IMR-90 (cell line): ENCODE measurements at regions not wholly inside any gene's neighbourhood (a gene's known extent, or its start where the extent isn't known, plus 50 kb on each side); places are given as distances from the start of the nearest gene placed in this dataset.
A peak's percentile ranks its signal among the peaks of the same experiment; 100 is the strongest.

Source experiments
- ATAC-seq: fragments of 200-7000 bp; cut with Tn5 transposase; 2 replicates; pipeline ENCODE4 v1.9.1; 2020; ENCODE audit warnings: low read depth, mild to moderate bottlenecking, moderate library complexity
- BruUV-seq: library from RNA; stranded (reverse); fragments of 400-500 nt; replicated peaks from 2 replicates; lab custom pipeline; 2021; lab: Mats Ljungman, UMichigan
- CTCF ChIA-PET: fragments of 300-600 bp; formaldehyde crosslinking; extraction: SDS; loops from one replicate; lab custom pipeline; 2021; ENCODE audit warnings: antibody characterized with exemption; lab: Yijun Ruan, JAX
- POLR2A ChIA-PET: fragments of 300-600 bp; sonication (Branson Sonifier 250); formaldehyde crosslinking; loops from one replicate; lab custom pipeline; 2022; ENCODE audit warnings: antibody characterized with exemption; ENCODE audit not compliant: unreplicated experiment; lab: Charles Lee
- DNase-seq: peaks from one replicate; pipeline ENCODE4 v3.0.0; 2013
- H2AFZ ChIP-seq: replicated peaks from 2 replicates; pipeline ENCODE3; 2013; ENCODE audit warnings: low read length, mild to moderate bottlenecking; ENCODE audit not compliant: poor library complexity
- H2AK5ac ChIP-seq: 2 replicates; pipeline ENCODE4 v1.6.1; 2013; ENCODE audit warnings: low read depth, low read length, inconsistent platforms
- H2AK9ac ChIP-seq: replicated peaks from 2 replicates; pipeline ENCODE3; 2013; ENCODE audit warnings: mild to moderate bottlenecking, low read depth, low read length, moderate library complexity; ENCODE audit not compliant: poor library complexity
- H2BK120ac ChIP-seq: 2 replicates; pipeline ENCODE4 v1.6.1; 2013; ENCODE audit warnings: low read depth, low read length, inconsistent platforms
- H2BK15ac ChIP-seq: 3 replicates; pipeline ENCODE4 v1.6.1; 2013; ENCODE audit warnings: low read depth, low read length, inconsistent platforms
- H2BK20ac ChIP-seq: 2 replicates; pipeline ENCODE4 v1.6.1; 2013; ENCODE audit warnings: low read depth, mild to moderate bottlenecking, inconsistent platforms, low read length, moderate library complexity
- H2BK5ac ChIP-seq: 2 replicates; pipeline ENCODE4 v1.6.1; 2013; ENCODE audit warnings: mild to moderate bottlenecking, low read depth, low read length, inconsistent platforms; ENCODE audit not compliant: poor library complexity, severe bottlenecking
- H3K14ac ChIP-seq: replicated peaks from 2 replicates; pipeline ENCODE4 v1.6.1; 2013; ENCODE audit warnings: low read depth, low read length, inconsistent platforms
- H3K18ac ChIP-seq: 2 replicates; pipeline ENCODE4 v1.6.1; 2013; ENCODE audit warnings: low read depth, low read length, control low read depth
- H3K23ac ChIP-seq: 2 replicates; pipeline ENCODE4 v1.6.1; 2013; ENCODE audit warnings: low read depth, low read length, inconsistent platforms
- H3K27ac ChIP-seq: 2 replicates; pipeline ENCODE4 v1.5.1; 2013; ENCODE audit warnings: mild to moderate bottlenecking, control low read depth, low read length; ENCODE audit not compliant: insufficient read depth
- H3K27me3 ChIP-seq: 2 replicates; pipeline ENCODE4 v1.6.1; 2013; ENCODE audit warnings: low read length; ENCODE audit not compliant: control insufficient read depth, insufficient read depth
- H3K36me3 ChIP-seq: 2 replicates; pipeline ENCODE4 v1.6.1; 2013; ENCODE audit warnings: low read length, mixed read lengths; ENCODE audit not compliant: control insufficient read depth, insufficient read depth
- H3K4ac ChIP-seq: 2 replicates; pipeline ENCODE4 v1.6.1; 2013; ENCODE audit warnings: low read depth, low read length, inconsistent platforms
- H3K4me1 ChIP-seq: 2 replicates; pipeline ENCODE4 v1.6.1; 2013; ENCODE audit warnings: low read length, mixed read lengths; ENCODE audit not compliant: control insufficient read depth, insufficient read depth
- H3K4me2 ChIP-seq: 2 replicates; pipeline ENCODE4 v1.6.1; 2013; ENCODE audit warnings: low read depth, mild to moderate bottlenecking, control low read depth, low read length, moderate library complexity
- H3K4me3 ChIP-seq: 2 replicates; pipeline ENCODE4 v1.5.1; 2013; ENCODE audit warnings: low read depth, mild to moderate bottlenecking, control low read depth, low read length, moderate library complexity; ENCODE audit not compliant: insufficient read depth
- H3K56ac ChIP-seq: 2 replicates; pipeline ENCODE4 v1.6.1; 2013; ENCODE audit warnings: low read length, inconsistent platforms; ENCODE audit not compliant: insufficient read depth; ENCODE audit errors: extremely low read depth
- H3K79me1 ChIP-seq, 2 experiments: 2 replicates each; pipeline ENCODE4 v1.6.1; 2013; ENCODE audit warnings: low read length in 2 of 2, inconsistent platforms in 1 of 2, low read depth in 1 of 2
- H3K9ac ChIP-seq: 2 replicates; pipeline ENCODE4 v1.6.1; 2013; ENCODE audit warnings: low read depth, low read length, control low read depth
- H3K9me1 ChIP-seq: 2 replicates; pipeline ENCODE4 v1.6.1; 2013; ENCODE audit warnings: low read length, inconsistent platforms; ENCODE audit not compliant: insufficient read depth
- H3K9me3 ChIP-seq: 2 replicates; pipeline ENCODE4 v1.6.1; 2013; ENCODE audit warnings: low read length; ENCODE audit not compliant: control insufficient read depth, insufficient read depth
- H4K20me1 ChIP-seq: 2 replicates; pipeline ENCODE4 v1.6.1; 2013; ENCODE audit warnings: low read length, inconsistent platforms; ENCODE audit not compliant: insufficient read depth
- H4K5ac ChIP-seq: 2 replicates; pipeline ENCODE4 v1.6.1; 2013; ENCODE audit warnings: mild to moderate bottlenecking, low read depth, low read length, control low read depth
- H4K8ac ChIP-seq, 2 experiments: 2 replicates each; pipeline ENCODE4 v1.6.1; 2013; ENCODE audit warnings: low read depth in 2 of 2, low read length in 2 of 2, control low read depth in 1 of 2, inconsistent platforms in 1 of 2
- H4K91ac ChIP-seq: 2 replicates; pipeline ENCODE4 v1.6.1; 2013; ENCODE audit warnings: low read depth, low read length, inconsistent platforms; ENCODE audit not compliant: insufficient read depth
- CEBPB ChIP-seq: IDR thresholded peaks from 2 replicates; pipeline ENCODE4 v1.6.1; 2012; ENCODE audit warnings: low read depth, low read length, improper control_type of control experiment
- CTCF ChIP-seq: conservative IDR thresholded peaks from 2 replicates; pipeline ENCODE4 v1.5.1; 2012; ENCODE audit warnings: mild to moderate bottlenecking, low read depth, low read length, improper control_type of control experiment
- FOS ChIP-seq: fragments of 150-350 bp; IDR thresholded peaks from 2 replicates; pipeline ENCODE4 v1.6.1; 2016; ENCODE audit warnings: low read depth, low read length
- MAFK ChIP-seq: IDR thresholded peaks from 2 replicates; pipeline ENCODE4 v1.6.1; 2012; ENCODE audit warnings: low read depth, low read length, improper control_type of control experiment
- MAZ ChIP-seq: IDR thresholded peaks from 2 replicates; pipeline ENCODE4 v1.6.1; 2012; ENCODE audit warnings: low read depth, mild to moderate bottlenecking, low read length, improper control_type of control experiment, moderate library complexity, borderline replicate concordance
- MXI1 ChIP-seq: IDR thresholded peaks from 2 replicates; pipeline ENCODE4 v1.6.1; 2012; ENCODE audit warnings: low read depth, mild to moderate bottlenecking, low read length, moderate library complexity, borderline replicate concordance
- NFE2L2 ChIP-seq: fragments of 150-350 bp; IDR thresholded peaks from 2 replicates; pipeline ENCODE4 v1.6.1; 2016; ENCODE audit warnings: low read depth, mild to moderate bottlenecking, low read length
- RAD21 ChIP-seq: IDR thresholded peaks from 2 replicates; pipeline ENCODE4 v1.6.1; 2012; ENCODE audit warnings: low read length, improper control_type of control experiment
- RCOR1 ChIP-seq: IDR thresholded peaks from 2 replicates; pipeline ENCODE4 v1.6.1; 2012; ENCODE audit warnings: mild to moderate bottlenecking, low read length, improper control_type of control experiment; ENCODE audit not compliant: insufficient replicate concordance
- RFX5 ChIP-seq: IDR thresholded peaks from 2 replicates; pipeline ENCODE4 v1.8.0; 2012; ENCODE audit warnings: low read depth, mild to moderate bottlenecking, low read length, moderate library complexity
- WGBS, 2 experiments: methylation state at CpG; one replicate each; pipeline versions ENCODE4 v1.1.5 to v1.1.7; 2013; ENCODE audit warnings: missing lambda C conversion rate in 2 of 2; ENCODE audit not compliant: insufficient read length in 1 of 2; ENCODE audit errors: extremely low coverage in 2 of 2; 5-methylcytosine and 5-hydroxymethylcytosine counted together
- dilution Hi-C: fragments of 300-500 bp; cut with HindIII; formaldehyde crosslinking; loops from one replicate; pipeline ENCODE4 v1.14.3; 2018; ENCODE audit warnings: low sequenced_read_pairs; ENCODE audit not compliant: unreplicated experiment
- in situ Hi-C: fragments of 300-500 bp; cut with MboI; formaldehyde crosslinking; loops from 3 replicates; pipeline ENCODE4 v1.14.3; 2019; ENCODE audit warnings: low sequenced_read_pairs, inconsistent platforms, mixed read lengths
- intact Hi-C: fragments of 100-400 bp; cut with micrococcal nuclease; formaldehyde crosslinking; loops from 2 replicates; pipeline ENCODE4 v1.10.0; 2022
- TF ChIP-seq, protein P1 (sequence below): fragments of 150-350 bp; IDR thresholded peaks from 2 replicates; pipeline ENCODE4 v1.6.1; 2016; ENCODE audit warnings: low read depth, mild to moderate bottlenecking, low read length, moderate library complexity, borderline replicate concordance
- TF ChIP-seq, protein P2 (sequence below): fragments of 150-350 bp; IDR thresholded peaks from 2 replicates; pipeline ENCODE4 v1.6.1; 2017; ENCODE audit warnings: mild to moderate bottlenecking, antibody characterized with exemption, low read length, low read depth

DNA sequence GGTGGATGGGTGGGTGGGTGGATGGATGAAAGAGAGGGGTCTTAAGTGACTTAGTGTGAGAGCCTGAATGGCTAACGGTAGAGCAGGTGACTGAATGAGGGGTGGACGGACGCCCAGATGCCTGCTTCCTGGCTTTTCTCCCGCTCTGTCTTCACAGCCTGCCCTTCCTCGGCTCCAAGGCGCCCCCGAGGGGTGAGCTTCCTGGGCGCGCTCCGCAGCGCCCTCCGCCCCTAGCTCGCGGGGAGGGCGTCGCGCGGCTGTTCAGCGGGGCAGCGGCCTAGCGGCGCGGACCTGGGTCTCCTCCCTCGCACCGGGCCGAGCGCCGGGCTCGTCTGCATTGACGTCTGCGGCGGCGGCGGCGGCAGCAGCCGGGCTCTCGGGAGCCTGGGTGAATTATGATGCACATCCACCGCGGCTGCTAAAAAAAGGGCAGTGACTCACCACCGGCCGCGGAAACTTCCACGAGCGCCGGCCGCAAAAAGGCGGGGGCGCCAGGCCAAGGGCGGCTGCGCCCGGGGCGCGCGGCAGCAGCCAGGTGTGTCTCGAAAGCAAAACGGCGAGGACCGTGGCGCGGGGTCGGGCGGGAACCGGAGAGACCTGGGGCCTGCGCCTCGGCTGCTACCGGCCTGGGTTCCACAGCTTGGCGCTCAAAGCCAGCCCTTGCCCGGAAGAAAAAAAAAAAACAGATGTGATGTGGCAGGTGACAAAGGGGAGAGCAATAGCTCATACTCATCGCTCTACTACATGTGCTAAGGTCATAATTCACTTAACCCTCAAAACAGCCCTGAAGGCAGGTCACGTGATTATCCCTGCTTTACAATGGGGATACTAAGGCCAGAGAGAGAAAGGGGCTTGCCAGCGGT lies 143.0 kb upstream of the ADRA1B start:
- peak; percentile 97 for ATAC-seq
- no peaks in the 10 kb centered on the region for H3K9me3 ChIP-seq
- H3K4me2 ChIP-seq: peak overlapping the region; percentile 84
- no TSS peak for BruUV-seq
- ChIA-PET CTCF (interaction anchor here (0.6 to 0.7 kb wide), 4 partner anchors 15 to 1363 kb away, joined by 3 to 9 read pairs (median 4); no protein-coding TSS in a partner anchor), POLR2A (no interaction called here)
- peak overlapping the region; percentile 31 for H3K4me3 ChIP-seq
- H4K5ac ChIP-seq: peak overlapping the region; percentile 26; the same call in 1 of the 2 replicates
- peak overlapping the region; percentile 96 for H2BK20ac ChIP-seq
- peak overlapping the region; percentile 92; the same call in 2 of the 3 replicates for H2BK15ac ChIP-seq
- dilution Hi-C loops (no loop called here), intact Hi-C loops (no loop called here), in situ Hi-C loops (loop anchor here (25.0 kb wide), 1 partner anchor 611 kb away; no protein-coding TSS in a partner anchor)
- peak overlapping the region; percentile 92; the same call in 1 of the 2 replicates for H3K23ac ChIP-seq
- peak overlapping the region; percentile 96 for H2AFZ ChIP-seq
- H3K18ac ChIP-seq: peak overlapping the region; percentile 68; the same call in 1 of the 2 replicates
- H3K27ac ChIP-seq: peak overlapping the region; percentile 31; the same call in 1 of the 2 replicates
- peaks cover 3% of the 10 kb centered on the region; the same call in 1 of the 2 replicates for H3K4me1 ChIP-seq
- no peaks in the 10 kb centered on the region for H3K79me1 ChIP-seq
- peak overlapping the region; percentile 97 for H2BK120ac ChIP-seq
- H3K27me3 ChIP-seq: no peaks in the 10 kb centered on the region
- H3K36me3 ChIP-seq: no peaks in the 10 kb centered on the region
- no peaks in the 10 kb centered on the region for H4K20me1 ChIP-seq
- peak overlapping the region; percentile 51 to 84 for H4K8ac ChIP-seq
- peak overlapping the region; percentile 47; the same call in 1 of the 2 replicates for H3K56ac ChIP-seq
- H2BK5ac ChIP-seq: peak overlapping the region; percentile 90
- peak overlapping the region; percentile 88 for H2AK5ac ChIP-seq
- peak overlapping the region; percentile 92 for H3K4ac ChIP-seq
- peak overlapping the region; percentile 17 for H3K9ac ChIP-seq
- peak overlapping the region; percentile 78 for H3K14ac ChIP-seq
- 4% methylated on average over 32 of the region's 71 CpGs; no CpG with 5 or more reads in 1 of the 2 experiments for WGBS, 2 experiments
- DNase-seq: peak; percentile 90
- peak overlapping the region; percentile 92 for H2AK9ac ChIP-seq
- peak overlapping the region; percentile 46 for H4K91ac ChIP-seq
- H3K9me1 ChIP-seq: no peaks in the 10 kb centered on the region
- TF ChIP-seq, protein P1, sequence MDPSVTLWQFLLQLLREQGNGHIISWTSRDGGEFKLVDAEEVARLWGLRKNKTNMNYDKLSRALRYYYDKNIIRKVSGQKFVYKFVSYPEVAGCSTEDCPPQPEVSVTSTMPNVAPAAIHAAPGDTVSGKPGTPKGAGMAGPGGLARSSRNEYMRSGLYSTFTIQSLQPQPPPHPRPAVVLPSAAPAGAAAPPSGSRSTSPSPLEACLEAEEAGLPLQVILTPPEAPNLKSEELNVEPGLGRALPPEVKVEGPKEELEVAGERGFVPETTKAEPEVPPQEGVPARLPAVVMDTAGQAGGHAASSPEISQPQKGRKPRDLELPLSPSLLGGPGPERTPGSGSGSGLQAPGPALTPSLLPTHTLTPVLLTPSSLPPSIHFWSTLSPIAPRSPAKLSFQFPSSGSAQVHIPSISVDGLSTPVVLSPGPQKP: no peak
- TF ChIP-seq RAD21 (peak; percentile 44), MAFK (no peak), CEBPB (no peak), RFX5 (no peak), FOS (peak; percentile 92), MXI1 (0 out of 2 replicates have a peak, but pooled peaks have one; percentile 9), CTCF (peak; percentile 46), RCOR1 (no peak), NFE2L2 (no peak), MAZ (peak; percentile 79)
- TF ChIP-seq, protein P2, sequence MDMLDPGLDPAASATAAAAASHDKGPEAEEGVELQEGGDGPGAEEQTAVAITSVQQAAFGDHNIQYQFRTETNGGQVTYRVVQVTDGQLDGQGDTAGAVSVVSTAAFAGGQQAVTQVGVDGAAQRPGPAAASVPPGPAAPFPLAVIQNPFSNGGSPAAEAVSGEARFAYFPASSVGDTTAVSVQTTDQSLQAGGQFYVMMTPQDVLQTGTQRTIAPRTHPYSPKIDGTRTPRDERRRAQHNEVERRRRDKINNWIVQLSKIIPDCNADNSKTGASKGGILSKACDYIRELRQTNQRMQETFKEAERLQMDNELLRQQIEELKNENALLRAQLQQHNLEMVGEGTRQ: peak; percentile 52; the same call in 1 of the 2 replicates
